Liver (tissue), 3 donors: ENCODE measurements at regions not wholly inside any gene's neighbourhood (a gene's known extent, or its start where the extent isn't known, plus 50 kb on each side); places are given as distances from the start of the nearest gene placed in this dataset.

Experiments
- ATF3 ChIP-seq: IDR thresholded peaks from 2 replicates; pipeline ENCODE4 v1.6.1; 2016; ENCODE audit warnings: antibody characterized with exemption
- CTCF ChIP-seq: fragments of 150-350 bp; IDR thresholded peaks from 2 replicates; pipeline ENCODE4 v1.5.1; 2017; ENCODE audit warnings: improper control_type of control experiment, low read depth, low read length; ENCODE audit not compliant: missing input control
- HNF4A ChIP-seq, 2 donors: conservative IDR thresholded peaks; 2 replicates each; pipeline ENCODE4 v1.6.1; 2016; ENCODE audit warnings: antibody characterized with exemption in 2 of 2, mild to moderate bottlenecking in 2 of 2
- JUND ChIP-seq, 2 donors: IDR thresholded peaks; 2 replicates each; pipeline ENCODE4 v1.6.1; 2016; ENCODE audit warnings: antibody characterized with exemption in 2 of 2
- REST ChIP-seq: IDR thresholded peaks from 2 replicates; pipeline ENCODE4 v1.6.1; 2016; ENCODE audit warnings: antibody characterized with exemption, mild to moderate bottlenecking
- TAF1 ChIP-seq: conservative IDR thresholded peaks from 2 replicates; pipeline ENCODE4 v1.6.1; 2016; ENCODE audit warnings: antibody characterized with exemption, mild to moderate bottlenecking
- donor health status: healthy.
- donor health status: healthy.

- TF ChIP-seq CTCF (no peak), ATF3 (peak; percentile 23), JUND (IDR thresholded peaks at IDR 0.05) (peak in 1 of 2 donors; percentile 70), REST (peak; percentile 69), TAF1 (peak; percentile 18), HNF4A (conservative IDR thresholded peaks at IDR 0.05) (peak; percentile 46 to 59)
Measured at GRCh38 chr3:72274493-72275330, 489.8 kb upstream of the PROK2 start.
